Progenitor cell of endocrine pancreas (in vitro differentiated cells): ENCODE measurements at regions not wholly inside any gene's neighbourhood (a gene's known extent, or its start where the extent isn't known, plus 50 kb on each side); places are given as distances from the start of the nearest gene placed in this dataset.

Experiments
- DNase-seq: peaks from one replicate; pipeline ENCODE4 v3.0.0; 2021; ENCODE audit warnings: low spot score; ENCODE audit not compliant: unreplicated experiment
- H3K27ac Mint-ChIP-seq: 2 replicates; pipeline ENCODE4 v1.8.0; 2021; ENCODE audit warnings: mild to moderate bottlenecking, moderate library complexity, mixed read lengths
- H3K27me3 Mint-ChIP-seq: 2 replicates; pipeline ENCODE4 v1.8.0; 2021; ENCODE audit warnings: mixed read lengths
- H3K36me3 Mint-ChIP-seq: 2 replicates; pipeline ENCODE4 v1.8.0; 2022; ENCODE audit warnings: mixed read lengths; ENCODE audit not compliant: insufficient read depth
- H3K4me1 Mint-ChIP-seq: 2 replicates; pipeline ENCODE4 v1.8.0; 2021; ENCODE audit warnings: low read depth, mixed read lengths
- H3K4me3 Mint-ChIP-seq: 2 replicates; pipeline ENCODE4 v1.8.0; 2021; ENCODE audit warnings: low read depth, mild to moderate bottlenecking, moderate library complexity, mixed read lengths
- H3K9me3 Mint-ChIP-seq: 2 replicates; pipeline ENCODE4 v1.8.0; 2021; ENCODE audit warnings: low read depth, mixed read lengths
- CTCF ChIP-seq: fragments of 200-600 bp; sonication (generic); IDR thresholded peaks from one replicate; pipeline ENCODE4 v1.5.0; 2021; ENCODE audit warnings: antibody characterized with exemption, mild to moderate bottlenecking; ENCODE audit not compliant: unreplicated experiment

DNA sequence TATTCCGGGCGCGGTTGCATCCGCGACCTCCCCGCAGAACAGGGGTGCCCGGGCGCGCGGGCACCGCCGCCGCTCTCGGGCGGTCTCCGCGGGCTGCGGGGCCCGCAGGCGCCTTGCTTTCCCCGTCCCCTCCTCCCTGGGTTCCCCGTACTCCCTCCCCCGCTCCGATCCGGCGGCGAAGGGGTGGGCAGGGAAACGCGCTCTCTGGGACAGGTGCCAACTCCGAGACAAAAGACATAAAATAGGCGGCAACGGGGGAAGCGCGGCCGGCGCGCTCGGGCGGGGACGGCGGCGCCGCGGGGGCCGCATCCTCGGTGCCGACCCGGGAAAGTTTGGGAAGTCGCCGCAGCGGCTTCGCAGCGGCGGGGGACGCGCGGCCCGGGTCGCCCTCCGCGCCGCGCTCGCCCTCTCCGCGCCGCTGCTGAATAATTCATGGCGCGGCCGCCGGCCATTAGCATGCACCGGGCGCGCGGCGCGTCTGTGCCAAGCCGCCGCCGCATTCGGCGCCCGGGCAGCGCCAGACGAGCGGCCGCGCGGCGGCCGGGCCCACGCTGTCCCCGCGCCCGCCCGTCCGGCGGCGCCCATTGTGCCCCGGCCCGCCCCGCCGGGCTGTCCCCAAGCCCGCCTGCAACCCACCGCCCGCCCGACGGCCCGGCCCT is 78.7 kb upstream of the PPARA start:
- DNase-seq: no peak
- no peaks in the 10 kb centered on the region for H3K9me3 Mint-ChIP-seq
- H3K4me1 Mint-ChIP-seq: no peaks in the 10 kb centered on the region
- peak overlapping the region; percentile 66 for H3K4me3 Mint-ChIP-seq
- peaks cover 74% of the 10 kb centered on the region for H3K27me3 Mint-ChIP-seq
- H3K27ac Mint-ChIP-seq: no peak overlapping the region
- TF ChIP-seq CTCF: no peak
- no peaks in the 10 kb centered on the region for H3K36me3 Mint-ChIP-seq

GRCh38 chr22:46072110-46072881 is 78.0 kb upstream of the PPARA start:
- no peak for TF ChIP-seq CTCF
- peaks cover 74% of the 10 kb centered on the region for H3K27me3 Mint-ChIP-seq
- no peaks in the 10 kb centered on the region for H3K4me1 Mint-ChIP-seq
- no peaks in the 10 kb centered on the region for H3K36me3 Mint-ChIP-seq
- peak overlapping the region; percentile 24 for H3K4me3 Mint-ChIP-seq
- H3K9me3 Mint-ChIP-seq: no peaks in the 10 kb centered on the region
- no peak for DNase-seq
- H3K27ac Mint-ChIP-seq: no peak overlapping the region

DNA sequence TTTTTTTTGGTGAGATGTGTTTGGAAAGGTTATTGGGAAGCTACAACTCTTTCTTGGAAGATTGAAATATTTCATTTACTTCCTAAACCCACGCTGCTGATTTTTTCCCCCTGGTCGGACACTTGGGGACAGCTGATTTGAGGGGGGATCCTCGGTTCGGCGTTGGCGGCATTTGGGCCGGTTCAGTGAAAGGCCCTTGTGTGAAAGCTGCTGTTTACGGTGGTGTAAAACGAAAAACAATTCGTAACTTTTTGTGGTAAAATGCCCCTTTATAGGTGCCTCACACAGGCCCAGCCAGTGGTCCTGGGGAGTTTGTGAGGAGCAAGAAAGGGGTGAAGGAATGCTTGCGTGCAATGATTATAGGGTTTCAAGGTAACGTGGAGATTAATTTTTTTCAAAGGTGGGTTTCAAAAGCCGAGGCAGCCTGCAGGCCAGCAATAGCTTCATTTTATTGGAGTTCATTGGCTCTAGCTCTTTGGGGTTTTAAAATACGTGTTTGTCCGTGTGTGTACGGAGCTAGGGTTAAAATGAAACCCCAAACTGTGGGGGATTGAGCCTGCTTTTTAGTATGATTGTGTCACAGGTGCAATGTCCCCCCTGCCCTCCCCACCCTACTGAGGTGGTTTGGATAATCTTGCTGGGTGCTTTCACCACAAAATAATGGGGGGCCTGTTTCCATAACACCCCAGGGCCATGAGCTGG is 77.2 kb upstream of the PPARA start:
- Mint-ChIP-seq H3K4me3 (no peak overlapping the region), H3K4me1 (no peaks in the 10 kb centered on the region), H3K27ac (no peak overlapping the region), H3K9me3 (no peaks in the 10 kb centered on the region), H3K36me3 (no peaks in the 10 kb centered on the region), H3K27me3 (peaks cover 72% of the 10 kb centered on the region)
- no peak for DNase-seq
- no peak for TF ChIP-seq CTCF

DNA sequence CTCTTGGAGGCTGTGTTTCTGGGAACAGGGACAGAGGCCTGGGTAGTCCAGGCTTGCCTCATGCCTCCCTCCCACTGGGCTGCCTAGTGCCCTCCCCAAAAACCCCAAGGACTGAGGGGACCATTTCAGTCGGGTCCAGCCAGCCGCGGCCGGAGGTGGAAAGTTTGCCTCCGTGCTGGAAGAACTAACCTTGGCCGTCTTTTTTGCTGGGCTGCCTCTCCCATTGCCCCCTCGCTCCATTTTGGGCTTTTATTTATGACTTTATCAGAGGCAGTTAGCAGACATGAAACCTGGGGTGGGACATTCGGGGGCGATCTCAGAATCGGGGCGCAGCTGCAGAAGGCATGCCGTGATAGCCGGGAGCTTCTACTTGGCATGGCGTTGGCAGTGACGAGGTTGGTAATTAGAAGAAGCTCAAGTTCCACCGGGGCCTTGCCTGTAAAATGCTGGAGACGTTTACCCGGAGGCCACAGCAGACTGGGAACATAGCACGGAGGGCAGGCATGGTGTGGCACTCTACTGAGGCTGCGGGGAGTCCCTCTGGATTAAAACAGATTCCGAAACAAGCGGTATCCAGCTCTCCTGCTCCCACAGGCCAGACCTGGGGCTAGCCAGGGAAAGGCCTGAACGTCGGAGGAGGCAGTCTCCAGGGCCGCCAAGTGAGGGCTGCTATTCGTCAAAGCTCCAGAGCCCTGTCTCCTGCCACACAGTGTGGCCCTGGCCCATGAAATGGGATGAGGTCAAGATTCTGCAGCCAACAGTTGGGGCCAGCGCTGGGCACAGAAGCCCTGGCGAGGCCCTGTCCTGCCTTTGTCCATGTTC is 76.4 kb upstream of the PPARA start:
- peaks cover 67% of the 10 kb centered on the region for H3K27me3 Mint-ChIP-seq
- no peak for DNase-seq
- TF ChIP-seq CTCF: no peak
- H3K36me3 Mint-ChIP-seq: no peaks in the 10 kb centered on the region
- no peaks in the 10 kb centered on the region for H3K9me3 Mint-ChIP-seq
- no peaks in the 10 kb centered on the region for H3K4me1 Mint-ChIP-seq
- no peak overlapping the region for H3K4me3 Mint-ChIP-seq
- no peak overlapping the region for H3K27ac Mint-ChIP-seq
